Endothelial cell (in vitro differentiated cells): ENCODE measurements at regions not wholly inside any gene's neighbourhood (a gene's known extent, or its start where the extent isn't known, plus 50 kb on each side); places are given as distances from the start of the nearest gene placed in this dataset.

ENCODE experiments used
- DNase-seq: peaks from one replicate; pipeline ENCODE4 v3.0.0; 2021; ENCODE audit warnings: low spot score
- H3K27ac Mint-ChIP-seq: one replicate; pipeline ENCODE4 v1.8.0; 2021; ENCODE audit warnings: mixed read lengths, inconsistent platforms; ENCODE audit not compliant: unreplicated experiment
- H3K27me3 Mint-ChIP-seq: one replicate; pipeline ENCODE4 v1.8.0; 2021; ENCODE audit warnings: mild to moderate bottlenecking, moderate library complexity, mixed read lengths, inconsistent platforms; ENCODE audit not compliant: unreplicated experiment
- H3K36me3 Mint-ChIP-seq: one replicate; pipeline ENCODE4 v1.8.0; 2021; ENCODE audit warnings: mild to moderate bottlenecking, low read depth, mixed read lengths, inconsistent platforms; ENCODE audit not compliant: unreplicated experiment
- H3K4me1 Mint-ChIP-seq: one replicate; pipeline ENCODE4 v1.8.0; 2021; ENCODE audit warnings: mild to moderate bottlenecking, mixed read lengths, inconsistent platforms; ENCODE audit not compliant: unreplicated experiment
- H3K4me3 Mint-ChIP-seq: one replicate; pipeline ENCODE4 v1.8.0; 2021; ENCODE audit warnings: mild to moderate bottlenecking, mixed read lengths, inconsistent platforms; ENCODE audit not compliant: unreplicated experiment
- H3K9me3 Mint-ChIP-seq: one replicate; pipeline ENCODE4 v1.8.0; 2021; ENCODE audit warnings: mixed read lengths, inconsistent platforms; ENCODE audit not compliant: unreplicated experiment
- TF ChIP-seq, protein P1 (sequence below): fragments of 200-600 bp; sonication (generic); IDR thresholded peaks from one replicate; pipeline ENCODE4 v1.5.0; 2021; ENCODE audit warnings: antibody characterized with exemption; ENCODE audit not compliant: unreplicated experiment

DNA sequence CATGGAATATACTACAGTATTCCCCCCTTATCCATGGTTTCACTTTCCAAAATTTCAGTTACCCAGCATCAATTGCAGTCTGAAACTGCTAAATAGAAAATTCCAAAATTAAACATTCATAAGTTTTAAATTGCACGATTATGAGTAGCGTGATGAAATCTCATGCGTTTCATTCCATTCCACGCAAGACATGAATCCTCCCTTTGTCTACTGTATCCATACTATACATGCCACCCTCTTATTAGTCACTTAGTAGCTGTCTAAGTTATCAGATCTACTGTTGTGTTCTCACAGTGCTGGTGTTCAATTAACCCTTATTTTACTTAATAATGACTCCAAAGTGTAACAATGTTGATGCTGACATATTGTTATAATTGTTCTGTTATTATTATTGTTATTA is 261.2 kb upstream of the NDST4 start:
- no peak overlapping the region for H3K27ac Mint-ChIP-seq
- no peaks in the 10 kb centered on the region for H3K36me3 Mint-ChIP-seq
- H3K4me1 Mint-ChIP-seq: peaks cover 4% of the 10 kb centered on the region
- no peaks in the 10 kb centered on the region for H3K9me3 Mint-ChIP-seq
- no peaks in the 10 kb centered on the region for H3K27me3 Mint-ChIP-seq
- no peak for DNase-seq
- H3K4me3 Mint-ChIP-seq: no peak overlapping the region
- TF ChIP-seq, protein P1, sequence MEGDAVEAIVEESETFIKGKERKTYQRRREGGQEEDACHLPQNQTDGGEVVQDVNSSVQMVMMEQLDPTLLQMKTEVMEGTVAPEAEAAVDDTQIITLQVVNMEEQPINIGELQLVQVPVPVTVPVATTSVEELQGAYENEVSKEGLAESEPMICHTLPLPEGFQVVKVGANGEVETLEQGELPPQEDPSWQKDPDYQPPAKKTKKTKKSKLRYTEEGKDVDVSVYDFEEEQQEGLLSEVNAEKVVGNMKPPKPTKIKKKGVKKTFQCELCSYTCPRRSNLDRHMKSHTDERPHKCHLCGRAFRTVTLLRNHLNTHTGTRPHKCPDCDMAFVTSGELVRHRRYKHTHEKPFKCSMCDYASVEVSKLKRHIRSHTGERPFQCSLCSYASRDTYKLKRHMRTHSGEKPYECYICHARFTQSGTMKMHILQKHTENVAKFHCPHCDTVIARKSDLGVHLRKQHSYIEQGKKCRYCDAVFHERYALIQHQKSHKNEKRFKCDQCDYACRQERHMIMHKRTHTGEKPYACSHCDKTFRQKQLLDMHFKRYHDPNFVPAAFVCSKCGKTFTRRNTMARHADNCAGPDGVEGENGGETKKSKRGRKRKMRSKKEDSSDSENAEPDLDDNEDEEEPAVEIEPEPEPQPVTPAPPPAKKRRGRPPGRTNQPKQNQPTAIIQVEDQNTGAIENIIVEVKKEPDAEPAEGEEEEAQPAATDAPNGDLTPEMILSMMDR: no peak

DNA sequence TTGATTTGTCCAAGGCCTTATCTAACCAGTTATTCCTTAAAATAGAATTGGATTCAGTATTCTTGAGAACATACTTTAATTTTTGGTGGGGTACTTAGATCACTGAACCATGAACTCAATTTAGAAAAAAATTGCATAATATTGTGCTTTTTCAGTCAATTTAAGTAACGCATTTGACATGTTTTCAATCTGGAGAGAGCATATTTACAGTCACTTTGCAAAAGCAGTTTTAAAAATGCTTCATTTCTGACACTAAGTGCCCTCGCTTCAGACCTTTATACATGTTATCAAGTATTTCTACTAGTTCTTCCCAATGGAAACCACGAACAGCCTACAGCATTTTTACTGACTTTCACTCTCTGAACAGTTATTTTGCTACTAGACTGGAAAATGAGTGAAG is 257.1 kb upstream of the NDST4 start:
- DNase-seq: no peak
- no peak overlapping the region for H3K4me3 Mint-ChIP-seq
- H3K4me1 Mint-ChIP-seq: no peaks in the 10 kb centered on the region
- TF ChIP-seq, protein P1: no peak
- no peaks in the 10 kb centered on the region for H3K36me3 Mint-ChIP-seq
- H3K9me3 Mint-ChIP-seq: no peaks in the 10 kb centered on the region
- no peak overlapping the region for H3K27ac Mint-ChIP-seq
- no peaks in the 10 kb centered on the region for H3K27me3 Mint-ChIP-seq

DNA sequence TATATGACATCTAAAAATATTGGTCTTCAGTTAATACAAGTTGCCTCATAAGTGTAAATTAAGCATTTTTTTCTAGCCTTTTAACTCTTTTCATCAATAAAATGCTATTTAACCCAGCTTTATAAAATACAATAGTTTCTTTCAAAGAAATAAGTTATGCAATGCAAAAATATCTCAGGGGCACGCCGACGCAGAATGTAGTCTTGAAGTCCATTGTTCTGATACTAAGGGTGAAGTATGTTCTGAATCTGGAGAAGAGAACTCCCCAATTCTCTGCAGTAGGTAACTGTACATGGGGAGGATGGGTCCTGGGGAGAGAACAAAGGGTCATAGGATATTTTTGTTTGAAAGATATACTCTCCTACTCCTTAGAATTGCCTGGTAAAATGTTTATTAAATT is 256.6 kb upstream of the NDST4 start:
- Mint-ChIP-seq H3K4me1 (no peaks in the 10 kb centered on the region), H3K9me3 (no peaks in the 10 kb centered on the region), H3K36me3 (no peaks in the 10 kb centered on the region), H3K27me3 (no peaks in the 10 kb centered on the region), H3K4me3 (no peak overlapping the region), H3K27ac (no peak overlapping the region)
- DNase-seq: no peak
- TF ChIP-seq, protein P1: no peak

DNA sequence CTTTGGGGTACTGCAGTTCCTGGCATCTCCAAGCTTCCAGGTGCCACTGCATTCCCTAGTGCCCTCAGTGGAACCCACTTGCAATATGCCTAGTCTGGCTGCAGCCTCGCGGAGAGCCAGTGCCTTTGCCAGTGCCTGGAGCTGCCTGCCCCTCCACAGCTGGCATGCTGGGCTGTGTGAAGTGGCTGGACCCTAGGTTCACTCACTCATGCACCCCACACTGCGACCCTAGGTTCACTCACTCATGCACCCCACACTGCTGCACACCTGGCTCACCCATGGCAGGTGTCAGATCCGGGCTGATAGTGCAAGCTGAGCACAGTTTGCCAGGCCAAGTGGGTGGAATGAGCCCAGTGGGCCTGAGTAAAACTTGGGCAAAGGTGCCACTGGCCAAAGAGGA is 253.0 kb upstream of the NDST4 start:
- Mint-ChIP-seq H3K9me3 (no peaks in the 10 kb centered on the region), H3K4me3 (no peak overlapping the region), H3K27ac (no peak overlapping the region), H3K27me3 (no peaks in the 10 kb centered on the region), H3K4me1 (no peaks in the 10 kb centered on the region), H3K36me3 (no peaks in the 10 kb centered on the region)
- TF ChIP-seq, protein P1: no peak
- DNase-seq: no peak

DNA sequence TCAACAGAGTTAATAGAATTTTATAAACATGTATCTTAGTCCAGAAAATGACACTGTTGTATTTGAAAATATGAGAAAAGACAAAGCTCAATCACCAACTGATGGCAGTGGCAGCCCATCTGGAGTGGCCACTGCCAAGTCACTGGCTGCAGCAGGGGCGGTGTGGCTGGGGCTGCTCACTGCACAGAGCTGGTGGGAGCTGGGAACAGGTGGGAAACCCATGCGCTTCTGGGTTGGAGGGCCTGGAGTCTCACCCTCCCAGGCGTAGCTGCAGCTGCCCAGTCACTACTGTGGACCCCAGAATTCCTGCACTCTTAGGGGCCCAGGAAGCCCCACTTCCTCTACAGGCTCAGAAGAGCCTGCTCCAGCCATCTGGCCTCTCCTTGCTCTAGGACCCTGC is 251.8 kb upstream of the NDST4 start:
- Mint-ChIP-seq H3K27me3 (no peaks in the 10 kb centered on the region), H3K4me1 (no peaks in the 10 kb centered on the region), H3K36me3 (no peaks in the 10 kb centered on the region), H3K4me3 (no peak overlapping the region), H3K9me3 (no peaks in the 10 kb centered on the region), H3K27ac (no peak overlapping the region)
- TF ChIP-seq, protein P1: no peak
- DNase-seq: no peak
